HG03045 (cell line): ENCODE measurements at regions not wholly inside any gene's neighbourhood (a gene's known extent, or its start where the extent isn't known, plus 50 kb on each side); places are given as distances from the start of the nearest gene placed in this dataset.

Source experiments
- ATAC-seq: cut with Tn5 transposase; IDR thresholded peaks from one replicate; pipeline ENCODE4 v1.9.1; 2021; ENCODE audit warnings: mild to moderate bottlenecking, moderate library complexity; ENCODE audit not compliant: unreplicated experiment

- ATAC-seq: no peak
Measured at GRCh38 chr2:59711121-59711520, 842.3 kb downstream of the BCL11A start.

GRCh38 chr2:59706729-59707128, 846.7 kb downstream of the BCL11A start:
- ATAC-seq: no peak

GRCh38 chr2:59703796-59704195, 849.7 kb downstream of the BCL11A start:
- ATAC-seq: no peak

GRCh38 chr2:59702026-59702425, 851.4 kb downstream of the BCL11A start:
- no peak for ATAC-seq

GRCh38 chr2:59701271-59701994, 852.0 kb downstream of the BCL11A start:
- no peak for ATAC-seq

GRCh38 chr2:59694176-59694575, 859.3 kb downstream of the BCL11A start:
- ATAC-seq: no peak

GRCh38 chr2:59693231-59693959, 860.1 kb downstream of the BCL11A start:
- no peak for ATAC-seq

- ATAC-seq: no peak
Measured at GRCh38 chr2:59691518-59692190, 861.8 kb downstream of the BCL11A start.

- no peak for ATAC-seq
Measured at GRCh38 chr2:59690849-59691248, 862.6 kb downstream of the BCL11A start.

- no peak for ATAC-seq
Measured at GRCh38 chr2:59684771-59685166, 868.7 kb downstream of the BCL11A start.

GRCh38 chr2:59684116-59684770, 869.2 kb downstream of the BCL11A start:
- ATAC-seq: no peak

- ATAC-seq: no peak
Measured at GRCh38 chr2:59680863-59681262, 872.6 kb downstream of the BCL11A start.

- ATAC-seq: no peak
Measured at GRCh38 chr2:59677158-59677557, 876.3 kb downstream of the BCL11A start.

GRCh38 chr2:59674100-59674499, 879.4 kb downstream of the BCL11A start:
- ATAC-seq: no peak

GRCh38 chr2:59665021-59665420, 888.4 kb downstream of the BCL11A start:
- ATAC-seq: no peak

GRCh38 chr2:59662127-59662861, 891.2 kb downstream of the BCL11A start:
- no peak for ATAC-seq

- no peak for ATAC-seq
Measured at GRCh38 chr2:59660262-59660661, 893.2 kb downstream of the BCL11A start.

GRCh38 chr2:59658906-59659635, 894.4 kb downstream of the BCL11A start:
- no peak for ATAC-seq

- ATAC-seq: no peak
Measured at GRCh38 chr2:59655809-59656208, 897.6 kb downstream of the BCL11A start.

- ATAC-seq: no peak
Measured at GRCh38 chr2:59654710-59655109, 898.7 kb downstream of the BCL11A start.
